HG02759 (cell line): ENCODE measurements at regions not wholly inside any gene's neighbourhood (a gene's known extent, or its start where the extent isn't known, plus 50 kb on each side); places are given as distances from the start of the nearest gene placed in this dataset.

Experiments
- ATAC-seq: cut with Tn5 transposase; IDR thresholded peaks from one replicate; pipeline ENCODE4 v1.9.1; 2021; ENCODE audit warnings: mild to moderate bottlenecking, moderate library complexity; ENCODE audit not compliant: unreplicated experiment

GRCh38 chr3:28645149-28645548 is 296.5 kb upstream of the AZI2 start:
- no peak for ATAC-seq

GRCh38 chr3:28646435-28646834 is 297.8 kb upstream of the AZI2 start:
- no peak for ATAC-seq

- ATAC-seq = no peak
These were observed 300.6 kb upstream of the AZI2 start for GRCh38 chr3:28649266-28649665.

- no peak for ATAC-seq
These were observed 302.5 kb upstream of the AZI2 start for GRCh38 chr3:28651159-28651558.

GRCh38 chr3:28664123-28664522 is 315.5 kb upstream of the AZI2 start:
- no peak for ATAC-seq

- ATAC-seq = peak; percentile 92
These were observed 319.3 kb upstream of the AZI2 start for GRCh38 chr3:28667646-28668621.

GRCh38 chr3:28669870-28670269 is 321.2 kb upstream of the AZI2 start:
- no peak for ATAC-seq

- no peak for ATAC-seq
These were observed 323.8 kb upstream of the AZI2 start for GRCh38 chr3:28672406-28672805.

- ATAC-seq = no peak
These were observed 324.8 kb upstream of the AZI2 start for GRCh38 chr3:28673446-28673845.

GRCh38 chr3:28674212-28674611 is 325.6 kb upstream of the AZI2 start:
- ATAC-seq = no peak

- ATAC-seq = no peak
These were observed 329.0 kb upstream of the AZI2 start for GRCh38 chr3:28677581-28677980.

GRCh38 chr3:28678086-28678485 is 329.5 kb upstream of the AZI2 start:
- ATAC-seq = no peak

GRCh38 chr3:28680050-28680449 is 331.4 kb upstream of the AZI2 start:
- ATAC-seq = no peak

GRCh38 chr3:28682121-28682520 is 333.5 kb upstream of the AZI2 start:
- ATAC-seq = no peak

- ATAC-seq = no peak
These were observed 341.6 kb upstream of the AZI2 start for GRCh38 chr3:28690176-28690575.

GRCh38 chr3:28698706-28699105 is 350.1 kb upstream of the AZI2 start:
- no peak for ATAC-seq

- ATAC-seq = no peak
These were observed 350.7 kb upstream of the AZI2 start for GRCh38 chr3:28699283-28699682.

- no peak for ATAC-seq
These were observed 352.1 kb upstream of the AZI2 start for GRCh38 chr3:28700728-28701127.

GRCh38 chr3:28703843-28704242 is 355.2 kb upstream of the AZI2 start:
- ATAC-seq = no peak

- ATAC-seq = no peak
These were observed 362.7 kb upstream of the AZI2 start for GRCh38 chr3:28711293-28711692.

GRCh38 chr3:28716939-28717338 is 368.3 kb upstream of the AZI2 start:
- ATAC-seq = no peak

- ATAC-seq = no peak
These were observed 369.6 kb upstream of the AZI2 start for GRCh38 chr3:28718074-28718849.
